ENCODE measurements at regions not wholly inside any gene's neighbourhood (a gene's known extent, or its start where the extent isn't known, plus 50 kb on each side); places are given as distances from the start of the nearest gene placed in this dataset.

DNA sequence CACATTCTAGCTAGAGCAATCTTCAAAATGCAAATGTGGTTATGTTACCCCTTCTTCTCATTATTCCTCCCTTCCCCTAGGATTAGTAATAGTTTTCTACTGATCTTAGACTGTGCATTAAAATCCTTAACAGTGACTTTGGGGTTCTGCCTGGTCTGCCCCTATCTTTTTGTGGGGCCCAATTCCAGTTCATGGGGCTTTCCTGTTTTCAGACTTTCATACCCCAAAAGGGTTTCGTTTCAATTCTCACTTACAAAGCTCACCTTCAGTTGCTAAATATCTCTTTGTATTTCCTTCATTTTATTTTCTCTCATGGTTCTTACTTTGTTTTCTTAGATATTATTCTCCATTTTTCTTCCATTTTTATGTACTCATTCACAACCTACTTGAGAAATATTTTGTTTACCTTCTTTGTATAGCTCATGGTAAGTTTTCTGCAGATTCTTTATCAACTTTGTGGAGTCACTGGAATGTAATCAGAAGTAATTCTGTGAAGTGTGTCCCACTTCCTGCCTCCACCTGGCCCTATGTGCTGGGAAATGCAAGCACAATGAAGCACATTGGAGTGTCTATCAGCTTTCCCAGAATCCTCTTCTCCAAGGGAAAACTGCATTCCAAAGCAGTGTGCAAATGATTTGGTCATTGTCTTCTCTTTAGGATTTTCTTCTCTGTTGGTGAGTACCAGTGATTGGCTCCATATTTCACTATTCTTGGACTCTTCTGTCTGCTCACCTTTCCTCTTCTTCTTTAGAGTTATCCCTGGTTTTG, 350.2 kb downstream of the ZNF326 start:
- TF ChIP-seq POLR2A (IDR thresholded peaks at IDR 0.05) (no peak), EP300 (IDR thresholded peaks at IDR 0.05) (no peak)
- TF ChIP-seq, protein P1, sequence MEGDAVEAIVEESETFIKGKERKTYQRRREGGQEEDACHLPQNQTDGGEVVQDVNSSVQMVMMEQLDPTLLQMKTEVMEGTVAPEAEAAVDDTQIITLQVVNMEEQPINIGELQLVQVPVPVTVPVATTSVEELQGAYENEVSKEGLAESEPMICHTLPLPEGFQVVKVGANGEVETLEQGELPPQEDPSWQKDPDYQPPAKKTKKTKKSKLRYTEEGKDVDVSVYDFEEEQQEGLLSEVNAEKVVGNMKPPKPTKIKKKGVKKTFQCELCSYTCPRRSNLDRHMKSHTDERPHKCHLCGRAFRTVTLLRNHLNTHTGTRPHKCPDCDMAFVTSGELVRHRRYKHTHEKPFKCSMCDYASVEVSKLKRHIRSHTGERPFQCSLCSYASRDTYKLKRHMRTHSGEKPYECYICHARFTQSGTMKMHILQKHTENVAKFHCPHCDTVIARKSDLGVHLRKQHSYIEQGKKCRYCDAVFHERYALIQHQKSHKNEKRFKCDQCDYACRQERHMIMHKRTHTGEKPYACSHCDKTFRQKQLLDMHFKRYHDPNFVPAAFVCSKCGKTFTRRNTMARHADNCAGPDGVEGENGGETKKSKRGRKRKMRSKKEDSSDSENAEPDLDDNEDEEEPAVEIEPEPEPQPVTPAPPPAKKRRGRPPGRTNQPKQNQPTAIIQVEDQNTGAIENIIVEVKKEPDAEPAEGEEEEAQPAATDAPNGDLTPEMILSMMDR (IDR thresholded peaks at IDR 0.05): no peak

Measured in ovary (tissue), 3 donors.